Lower lobe of right lung (tissue), 2 donors: ENCODE measurements at regions not wholly inside any gene's neighbourhood (a gene's known extent, or its start where the extent isn't known, plus 50 kb on each side); places are given as distances from the start of the nearest gene placed in this dataset.

Experiments used
- ATAC-seq, 2 donors: fragments of 200-7000 bp; cut with Tn5 transposase; one replicate each; pipeline ENCODE4 v1.9.1; 2020 to 2022; ENCODE audit warnings: mild to moderate bottlenecking in 2 of 2, moderate library complexity in 2 of 2
- DNase-seq: peaks from one replicate; pipeline ENCODE4 v3.0.0-alpha.2; 2020
- H3K27ac ChIP-seq: fragments of 200-600 bp; one replicate; pipeline ENCODE4 v1.8.0; 2022
- H3K27me3 ChIP-seq: fragments of 200-600 bp; one replicate; pipeline ENCODE4 v1.8.0; 2022; ENCODE audit warnings: low read depth
- H3K36me3 ChIP-seq: fragments of 200-600 bp; one replicate; pipeline ENCODE4 v1.8.0; 2022; ENCODE audit warnings: mild to moderate bottlenecking
- H3K4me1 ChIP-seq: fragments of 200-600 bp; one replicate; pipeline ENCODE4 v1.8.0; 2022
- H3K4me3 ChIP-seq: fragments of 200-600 bp; one replicate; pipeline ENCODE4 v1.8.0; 2022; ENCODE audit warnings: mild to moderate bottlenecking
- H3K9me3 ChIP-seq: fragments of 200-600 bp; one replicate; pipeline ENCODE4 v1.8.0; 2022
- intact Hi-C: fragments of 100-400 bp; cut with DNase I; formaldehyde crosslinking; loops from one replicate; pipeline ENCODE4 v1.11.0; 2022
- TF ChIP-seq, protein P1 (sequence below): fragments of 200-600 bp; IDR thresholded peaks from one replicate; pipeline ENCODE4 v1.8.0; 2022; ENCODE audit warnings: antibody characterized with exemption, mild to moderate bottlenecking
- donor health status: DM: no; HTN: yes; CAD: no; lungs with severe emphysema.

DNA sequence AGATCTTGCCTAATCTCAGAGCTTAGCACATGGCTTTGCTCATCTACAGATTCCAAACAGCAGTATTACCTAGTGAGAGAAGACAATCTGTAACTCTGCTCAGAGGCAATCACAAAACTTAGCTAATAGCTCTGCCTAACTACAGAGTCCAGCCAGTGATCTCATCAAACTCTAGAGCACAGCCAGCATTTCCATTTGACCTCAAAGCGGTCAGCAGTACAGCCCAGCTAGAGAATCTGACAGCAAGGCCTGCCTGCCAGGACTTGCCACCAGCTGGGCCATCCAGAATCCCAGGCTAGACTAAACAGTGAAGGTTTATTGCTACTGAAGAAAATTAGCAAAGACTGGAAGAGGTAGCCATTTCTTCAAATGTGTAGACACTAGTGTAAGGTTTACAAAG, 217.9 kb upstream of the VLDLR start:
- Histone ChIP-seq H3K27ac (no peak overlapping the region), H3K4me1 (no peaks in the 10 kb centered on the region), H3K4me3 (no peak overlapping the region), H3K27me3 (no peaks in the 10 kb centered on the region), H3K36me3 (no peaks in the 10 kb centered on the region), H3K9me3 (peaks cover 4% of the 10 kb centered on the region)
- TF ChIP-seq, protein P1, sequence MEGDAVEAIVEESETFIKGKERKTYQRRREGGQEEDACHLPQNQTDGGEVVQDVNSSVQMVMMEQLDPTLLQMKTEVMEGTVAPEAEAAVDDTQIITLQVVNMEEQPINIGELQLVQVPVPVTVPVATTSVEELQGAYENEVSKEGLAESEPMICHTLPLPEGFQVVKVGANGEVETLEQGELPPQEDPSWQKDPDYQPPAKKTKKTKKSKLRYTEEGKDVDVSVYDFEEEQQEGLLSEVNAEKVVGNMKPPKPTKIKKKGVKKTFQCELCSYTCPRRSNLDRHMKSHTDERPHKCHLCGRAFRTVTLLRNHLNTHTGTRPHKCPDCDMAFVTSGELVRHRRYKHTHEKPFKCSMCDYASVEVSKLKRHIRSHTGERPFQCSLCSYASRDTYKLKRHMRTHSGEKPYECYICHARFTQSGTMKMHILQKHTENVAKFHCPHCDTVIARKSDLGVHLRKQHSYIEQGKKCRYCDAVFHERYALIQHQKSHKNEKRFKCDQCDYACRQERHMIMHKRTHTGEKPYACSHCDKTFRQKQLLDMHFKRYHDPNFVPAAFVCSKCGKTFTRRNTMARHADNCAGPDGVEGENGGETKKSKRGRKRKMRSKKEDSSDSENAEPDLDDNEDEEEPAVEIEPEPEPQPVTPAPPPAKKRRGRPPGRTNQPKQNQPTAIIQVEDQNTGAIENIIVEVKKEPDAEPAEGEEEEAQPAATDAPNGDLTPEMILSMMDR = no peak
- intact Hi-C loops = no loop called here
- no peak for ATAC-seq
- no peak for DNase-seq

DNA sequence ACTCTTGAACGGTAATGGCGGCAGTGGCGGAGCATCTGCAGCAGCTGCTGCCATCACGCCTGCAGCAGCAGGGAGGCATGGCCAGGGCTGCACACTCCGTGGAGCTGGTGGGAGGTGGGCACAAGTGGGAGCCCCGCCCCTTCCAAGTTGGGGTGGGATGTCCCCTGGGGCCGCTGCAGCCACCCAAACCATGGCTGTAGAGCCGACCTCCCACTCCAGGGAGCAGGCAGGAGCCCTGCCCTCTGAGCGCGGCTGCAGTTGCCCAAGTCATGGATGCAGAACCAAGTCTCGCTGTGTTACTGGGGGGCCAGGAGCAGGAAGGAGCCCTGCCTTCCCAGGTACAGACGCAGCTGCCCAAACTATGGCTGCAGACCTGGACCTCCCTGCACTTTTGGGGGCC, 215.3 kb upstream of the VLDLR start:
- DNase-seq (peak; percentile 35), ATAC-seq (no peak)
- intact Hi-C loops = no loop called here
- no peak overlapping the region for H3K27ac ChIP-seq
- TF ChIP-seq, protein P1 = no peak
- H3K9me3 ChIP-seq = peaks cover 4% of the 10 kb centered on the region
- no peaks in the 10 kb centered on the region for H3K36me3 ChIP-seq
- no peaks in the 10 kb centered on the region for H3K4me1 ChIP-seq
- H3K27me3 ChIP-seq = no peaks in the 10 kb centered on the region
- no peak overlapping the region for H3K4me3 ChIP-seq

DNA sequence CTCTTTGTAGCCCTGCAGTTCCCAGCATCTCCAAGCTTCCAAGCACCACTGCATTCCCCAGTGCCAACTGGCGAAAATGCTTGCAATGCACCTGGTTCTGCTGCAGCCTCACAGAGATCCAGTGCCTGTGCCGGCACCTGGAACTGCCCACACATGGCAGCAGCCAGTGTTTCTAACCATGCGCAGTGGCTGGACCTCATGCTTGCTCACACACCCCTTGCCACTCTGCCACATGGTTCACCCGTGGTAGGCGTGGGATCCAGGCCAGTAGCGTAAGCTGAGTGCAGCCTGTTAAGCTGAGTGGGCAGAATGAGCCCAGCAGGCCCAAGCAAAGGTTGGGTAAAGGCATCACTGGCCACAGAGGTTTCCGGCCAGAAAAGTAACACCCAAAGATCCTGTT, 214.1 kb upstream of the VLDLR start:
- TF ChIP-seq, protein P1 = no peak
- no peaks in the 10 kb centered on the region for H3K27me3 ChIP-seq
- no peak for ATAC-seq
- H3K36me3 ChIP-seq = no peaks in the 10 kb centered on the region
- no peak for DNase-seq
- no peak overlapping the region for H3K27ac ChIP-seq
- intact Hi-C loops = no loop called here
- no peak overlapping the region for H3K4me3 ChIP-seq
- H3K9me3 ChIP-seq = peaks cover 4% of the 10 kb centered on the region
- no peaks in the 10 kb centered on the region for H3K4me1 ChIP-seq

DNA sequence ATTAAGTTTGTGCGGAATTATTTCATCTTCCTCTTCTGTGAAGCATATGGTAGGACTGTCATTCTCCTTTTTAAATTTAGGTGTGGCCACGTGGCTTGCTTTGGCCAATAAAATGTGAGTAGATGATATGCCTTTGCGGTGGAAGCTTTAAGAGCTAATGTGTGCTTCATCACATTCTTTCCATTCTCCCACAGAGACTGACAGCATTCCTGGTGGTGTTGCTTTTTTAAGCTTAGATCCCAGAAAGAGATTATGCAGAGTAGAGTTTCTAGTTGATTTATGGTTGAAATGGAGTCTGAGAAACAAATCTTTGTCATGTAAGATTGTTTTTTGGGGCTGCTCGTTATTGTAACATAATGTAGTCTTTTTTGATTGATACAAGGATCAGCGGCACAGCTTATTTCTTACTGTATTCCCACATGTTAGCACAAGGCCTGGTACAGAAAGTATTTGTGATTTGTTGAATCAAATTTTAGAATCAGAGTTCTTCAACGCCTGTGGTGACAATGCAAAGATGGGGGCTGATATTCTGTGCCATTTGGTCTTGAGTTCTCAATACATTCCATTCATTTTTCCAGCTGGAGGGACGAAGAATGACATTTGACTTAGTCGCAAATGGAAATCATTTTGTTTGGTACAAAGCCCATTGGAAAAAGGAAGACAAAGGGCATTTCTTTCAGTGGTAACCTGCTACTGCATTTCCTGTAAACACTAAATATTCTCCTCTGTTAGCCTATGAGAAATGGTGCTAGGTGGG, 209.9 kb upstream of the VLDLR start:
- TF ChIP-seq, protein P1 = no peak
- Histone ChIP-seq H3K27me3 (no peaks in the 10 kb centered on the region), H3K4me1 (no peaks in the 10 kb centered on the region), H3K36me3 (no peaks in the 10 kb centered on the region), H3K4me3 (no peak overlapping the region), H3K9me3 (no peaks in the 10 kb centered on the region), H3K27ac (no peak overlapping the region)
- ATAC-seq (no peak), DNase-seq (no peak)
- intact Hi-C loops = no loop called here

DNA sequence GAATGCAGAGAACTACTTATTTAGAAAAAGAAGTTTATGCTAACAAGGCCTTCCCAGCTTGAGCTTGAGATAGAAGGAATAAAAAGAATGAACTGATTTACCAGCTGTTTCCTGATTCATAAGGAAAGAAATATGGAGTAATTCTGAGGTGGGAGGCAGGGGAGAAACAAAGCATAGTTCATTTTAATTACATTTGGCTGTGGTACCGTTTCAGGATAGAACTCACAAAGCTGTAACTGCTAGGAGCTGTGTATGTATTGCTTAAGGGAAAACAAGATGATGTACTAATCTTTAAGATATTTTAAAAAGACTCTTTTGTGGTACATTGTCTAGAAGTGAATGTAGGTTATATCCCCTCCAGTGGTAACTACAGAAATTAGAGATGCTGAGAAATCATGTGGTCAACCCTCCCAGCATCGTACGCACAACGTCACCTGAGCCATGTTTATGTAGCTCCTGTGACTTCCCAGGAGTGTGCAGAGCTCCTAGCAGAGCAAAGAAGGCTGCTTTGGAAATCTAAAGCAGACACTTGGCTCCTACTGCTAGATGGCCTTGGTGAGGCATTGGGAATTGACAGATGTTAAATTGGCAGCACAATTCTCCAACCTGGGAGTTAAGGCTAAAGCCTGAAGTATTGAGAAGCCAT, 208.3 kb upstream of the VLDLR start:
- ATAC-seq (no peak), DNase-seq (no peak)
- TF ChIP-seq, protein P1 = no peak
- Histone ChIP-seq H3K27me3 (no peaks in the 10 kb centered on the region), H3K27ac (no peak overlapping the region), H3K36me3 (no peaks in the 10 kb centered on the region), H3K4me1 (no peaks in the 10 kb centered on the region), H3K9me3 (no peaks in the 10 kb centered on the region), H3K4me3 (no peak overlapping the region)
- intact Hi-C loops = no loop called here
